Fibroblast of villous mesenchyme (primary cell): ENCODE measurements at regions not wholly inside any gene's neighbourhood (a gene's known extent, or its start where the extent isn't known, plus 50 kb on each side); places are given as distances from the start of the nearest gene placed in this dataset.

ENCODE experiments used
- DNase-seq: peaks from one replicate; pipeline ENCODE4 v3.0.0-alpha.2; 2010; ENCODE audit warnings: low read depth
- H3K4me3 ChIP-seq: 2 replicates; pipeline ENCODE4 v1.5.1; 2011; ENCODE audit warnings: low read depth, mild to moderate bottlenecking, low read length
- TF ChIP-seq, protein P1 (sequence below): IDR thresholded peaks from 2 replicates; pipeline ENCODE4 v1.5.1; 2012; ENCODE audit warnings: low read depth, mild to moderate bottlenecking, low read length; ENCODE audit not compliant: insufficient read depth

DNA sequence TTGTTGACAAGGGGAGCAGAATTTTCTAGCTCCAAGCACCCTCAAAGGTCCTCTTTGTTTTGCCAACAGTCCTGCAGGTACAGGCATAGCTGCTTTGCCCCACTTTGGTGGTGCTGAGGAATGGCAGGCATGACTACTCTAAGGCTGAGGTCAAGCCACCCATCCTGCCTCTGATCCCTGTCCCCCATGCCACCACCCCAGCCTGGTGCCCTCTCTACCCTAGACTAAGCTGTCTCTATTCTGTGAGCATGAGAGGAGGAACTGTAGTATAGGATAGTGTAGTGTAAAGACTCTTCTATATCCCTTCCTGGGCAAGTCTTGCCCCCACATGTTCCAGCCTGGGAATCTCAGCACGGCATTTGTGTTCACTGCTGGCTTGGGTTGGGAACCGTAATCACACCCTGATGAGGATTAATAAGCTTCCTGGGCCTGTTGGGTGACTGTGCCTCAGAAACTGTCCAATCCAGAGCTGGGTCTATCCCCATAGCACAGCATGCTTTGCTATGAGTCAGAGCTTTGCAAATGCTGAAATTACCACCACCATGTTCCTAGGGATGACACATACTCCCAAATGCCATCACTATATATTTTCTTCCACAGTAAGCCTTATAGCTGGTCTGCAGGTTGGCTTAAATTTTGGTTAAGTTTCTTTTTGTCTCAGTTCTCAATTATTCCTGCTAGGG, 105.7 kb upstream of the PPP2R5A start:
- H3K4me3 ChIP-seq = no peak overlapping the region
- TF ChIP-seq, protein P1, sequence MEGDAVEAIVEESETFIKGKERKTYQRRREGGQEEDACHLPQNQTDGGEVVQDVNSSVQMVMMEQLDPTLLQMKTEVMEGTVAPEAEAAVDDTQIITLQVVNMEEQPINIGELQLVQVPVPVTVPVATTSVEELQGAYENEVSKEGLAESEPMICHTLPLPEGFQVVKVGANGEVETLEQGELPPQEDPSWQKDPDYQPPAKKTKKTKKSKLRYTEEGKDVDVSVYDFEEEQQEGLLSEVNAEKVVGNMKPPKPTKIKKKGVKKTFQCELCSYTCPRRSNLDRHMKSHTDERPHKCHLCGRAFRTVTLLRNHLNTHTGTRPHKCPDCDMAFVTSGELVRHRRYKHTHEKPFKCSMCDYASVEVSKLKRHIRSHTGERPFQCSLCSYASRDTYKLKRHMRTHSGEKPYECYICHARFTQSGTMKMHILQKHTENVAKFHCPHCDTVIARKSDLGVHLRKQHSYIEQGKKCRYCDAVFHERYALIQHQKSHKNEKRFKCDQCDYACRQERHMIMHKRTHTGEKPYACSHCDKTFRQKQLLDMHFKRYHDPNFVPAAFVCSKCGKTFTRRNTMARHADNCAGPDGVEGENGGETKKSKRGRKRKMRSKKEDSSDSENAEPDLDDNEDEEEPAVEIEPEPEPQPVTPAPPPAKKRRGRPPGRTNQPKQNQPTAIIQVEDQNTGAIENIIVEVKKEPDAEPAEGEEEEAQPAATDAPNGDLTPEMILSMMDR = no peak
- peak; percentile 73 for DNase-seq

DNA sequence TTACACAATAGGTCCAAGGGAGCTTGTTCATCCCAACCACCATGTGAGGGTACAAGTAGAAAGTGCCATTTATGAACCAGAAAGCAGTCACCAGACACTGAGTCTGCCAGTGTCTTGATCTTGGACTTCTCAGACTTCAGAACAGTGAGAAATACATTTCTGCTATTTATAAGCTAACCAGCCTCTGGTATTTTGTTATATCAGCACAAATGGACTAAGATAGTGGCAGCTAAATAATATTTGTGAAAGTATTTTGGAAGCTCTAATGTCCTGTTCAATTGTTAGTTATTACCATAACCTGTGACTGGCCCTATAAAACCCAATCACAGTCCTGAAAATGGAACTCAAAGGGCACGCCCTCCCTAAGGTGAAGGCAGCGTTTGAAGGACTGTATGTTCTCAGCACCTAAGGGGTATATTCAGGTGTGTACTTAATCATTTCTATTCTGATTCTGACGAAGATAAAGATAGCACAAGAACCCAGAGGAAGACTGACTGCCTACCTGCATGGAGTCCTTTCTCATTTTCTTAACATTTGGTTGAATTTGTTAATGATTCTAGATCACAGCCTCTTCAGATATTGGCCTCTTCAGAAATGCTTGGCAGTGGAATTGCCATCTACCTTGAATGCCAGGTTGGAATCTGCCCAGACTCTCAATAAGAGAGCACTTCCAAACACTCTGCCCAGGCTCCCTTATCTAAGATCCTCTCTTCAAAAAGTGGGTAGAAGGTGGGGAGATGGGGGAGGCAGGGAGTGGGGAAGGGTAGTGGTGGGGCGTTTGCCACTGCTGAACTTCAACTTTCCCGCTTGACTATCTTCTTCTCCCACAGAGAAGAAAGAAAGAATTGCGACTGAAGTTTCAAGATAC, 104.0 kb upstream of the PPP2R5A start:
- no peak for DNase-seq
- TF ChIP-seq, protein P1 = no peak
- H3K4me3 ChIP-seq = no peak overlapping the region

DNA sequence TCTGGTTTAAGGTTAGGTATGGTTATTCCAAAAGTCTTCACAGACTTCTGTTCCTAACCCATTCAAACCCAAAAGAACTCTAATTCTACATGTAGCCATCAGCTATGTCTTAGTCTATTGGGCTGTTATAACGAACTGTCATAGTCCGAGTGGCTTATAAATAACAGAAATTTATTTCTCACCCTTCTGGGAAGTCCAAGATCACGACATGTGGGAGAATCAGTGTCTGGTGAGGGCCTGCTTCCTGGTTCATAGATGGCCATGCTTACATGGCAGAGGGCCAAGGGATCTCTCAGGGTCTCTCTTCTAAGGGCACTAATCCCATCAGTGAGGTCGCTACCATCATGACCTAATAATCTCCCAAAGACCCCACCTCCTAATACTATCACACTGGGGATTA, 103.0 kb upstream of the PPP2R5A start:
- TF ChIP-seq, protein P1 = no peak
- H3K4me3 ChIP-seq = no peak overlapping the region
- no peak for DNase-seq

DNA sequence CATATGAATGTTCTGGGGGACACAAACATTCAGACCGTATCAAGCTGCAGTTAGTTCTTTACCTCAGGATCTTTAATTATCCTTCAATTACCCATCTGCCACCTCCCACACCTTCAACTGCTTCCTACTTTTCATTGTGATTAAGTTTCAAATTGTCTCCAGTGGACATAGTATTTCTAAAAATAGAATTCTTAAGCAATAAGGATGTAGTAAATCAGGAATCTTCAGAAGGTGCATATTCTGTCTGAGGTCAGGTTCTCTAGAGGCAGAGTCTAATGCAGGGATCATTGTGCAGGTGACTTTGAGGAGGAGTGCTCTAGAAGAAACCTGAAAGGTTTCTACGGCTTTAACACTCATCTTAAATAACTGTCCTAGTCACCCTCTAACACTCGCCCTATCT, 102.6 kb upstream of the PPP2R5A start:
- TF ChIP-seq, protein P1 = no peak
- DNase-seq = no peak
- H3K4me3 ChIP-seq = no peak overlapping the region

DNA sequence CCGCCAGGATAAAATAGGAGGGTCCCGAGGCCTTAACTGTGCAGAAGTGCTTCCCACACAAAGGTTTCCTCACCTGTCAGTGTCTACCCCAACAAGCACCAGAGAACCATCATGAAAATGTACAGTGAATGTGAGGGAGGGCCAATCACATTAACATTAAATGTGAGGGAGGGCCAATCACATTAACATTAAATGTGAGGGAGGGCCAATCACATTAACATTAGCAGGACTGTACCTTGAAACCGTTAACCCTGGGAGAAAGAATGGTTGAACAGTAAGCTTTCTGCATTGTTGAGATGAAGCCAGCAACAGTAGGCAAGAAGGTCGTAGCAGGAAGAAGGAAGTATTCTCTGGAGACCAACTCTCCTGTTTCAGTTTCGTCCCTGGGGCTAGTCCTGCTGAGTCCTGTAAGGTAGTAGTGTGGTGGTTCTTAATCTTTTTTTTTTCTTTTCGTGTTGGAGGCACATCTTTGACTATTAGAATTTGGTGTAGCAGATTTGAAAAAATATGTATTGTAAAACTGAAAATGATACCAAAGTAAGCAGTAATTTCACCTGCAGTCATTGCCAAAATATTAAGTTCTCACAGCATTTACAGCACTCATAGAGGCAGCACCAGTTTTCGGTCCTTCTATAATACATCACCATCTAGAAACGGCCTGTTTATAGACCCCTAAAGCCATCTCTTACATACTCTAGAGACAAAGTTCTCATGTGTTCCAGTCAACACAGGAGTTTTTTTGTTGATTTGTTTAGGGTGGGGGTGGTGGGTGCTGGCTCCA, 98.6 kb upstream of the PPP2R5A start:
- no peak overlapping the region for H3K4me3 ChIP-seq
- DNase-seq = no peak
- TF ChIP-seq, protein P1 = no peak

DNA sequence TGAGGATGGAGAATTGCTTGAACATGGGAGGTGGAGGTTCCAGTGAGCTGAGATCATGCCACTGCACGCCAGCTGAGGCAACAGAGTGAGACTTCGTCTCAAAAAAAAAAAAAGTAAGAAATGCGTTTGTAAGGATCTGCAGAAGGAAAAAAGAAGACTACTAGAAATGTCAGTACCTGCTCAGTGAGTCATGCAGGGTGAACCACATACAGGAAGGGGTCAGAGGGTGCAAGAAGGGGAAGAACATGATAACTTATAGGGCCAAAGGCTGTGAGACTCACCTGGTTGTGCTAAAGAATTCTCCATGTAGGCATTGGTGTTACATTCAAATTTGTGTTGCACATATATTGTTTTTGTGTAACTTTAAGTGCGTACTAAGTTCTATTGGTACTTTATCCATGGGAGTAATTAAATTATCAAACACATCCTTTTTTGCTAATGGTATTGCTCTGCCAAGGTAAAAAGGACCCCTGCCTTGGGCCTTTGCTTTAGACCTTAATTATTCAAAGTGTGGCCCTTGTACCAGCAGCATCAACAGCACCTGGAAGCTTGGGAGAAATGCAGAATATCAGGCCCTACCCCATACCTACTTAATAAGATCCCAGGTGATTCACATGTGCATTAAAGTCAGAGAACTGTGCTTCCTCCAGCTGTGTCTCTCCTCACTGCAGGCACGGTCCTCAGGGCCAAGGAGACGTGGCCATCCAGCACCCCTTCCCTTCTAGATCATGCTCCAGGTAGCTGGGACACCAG, 96.4 kb upstream of the PPP2R5A start:
- no peak for DNase-seq
- H3K4me3 ChIP-seq = no peak overlapping the region
- TF ChIP-seq, protein P1 = no peak
